Gastroesophageal sphincter (tissue), 4 donors: ENCODE measurements at regions not wholly inside any gene's neighbourhood (a gene's known extent, or its start where the extent isn't known, plus 50 kb on each side); places are given as distances from the start of the nearest gene placed in this dataset.

Source experiments
- ATAC-seq: fragments of 150-250 bp; one replicate; pipeline ENCODE4 v1.9.1; 2016; ENCODE audit warnings: mild to moderate bottlenecking, moderate library complexity
- H3K27ac ChIP-seq, 4 donors: fragments of 200-600 bp; sonication (generic) in 3 of 4; 1 replicate in 3 of 4; 2 replicates in 1 of 4; pipeline ENCODE4 v1.5.1; 2016 to 2019
- H3K27me3 ChIP-seq: fragments of 200-600 bp; sonication (generic); one replicate; pipeline ENCODE4 v1.5.1; 2019
- H3K36me3 ChIP-seq, 2 donors: fragments of 200-600 bp; sonication (generic); one replicate each; pipeline ENCODE4 v1.5.1; 2019; ENCODE audit warnings: control low read depth in 1 of 2
- H3K4me1 ChIP-seq, 3 donors: fragments of 200-600 bp; sonication (generic); 1 replicate in 2 of 3; 2 replicates in 1 of 3; pipeline ENCODE4 v1.5.1; 2016 to 2019; ENCODE audit warnings: control low read depth in 2 of 3
- H3K4me3 ChIP-seq, 2 donors: fragments of 200-600 bp; sonication (generic); one replicate each; pipeline ENCODE4 v1.5.1; 2019; ENCODE audit warnings: mild to moderate bottlenecking in 1 of 2, moderate library complexity in 1 of 2
- H3K9me3 ChIP-seq, 3 donors: fragments of 200-600 bp; sonication (generic); one replicate each; pipeline ENCODE4 v1.5.1; 2017 to 2019; ENCODE audit warnings: control low read depth in 2 of 3
- CTCF ChIP-seq, 4 experiments: fragments of 200-600 bp in 2 of 4; fragments of 450-650 bp in 2 of 4; sonication (generic) in 1 of 4; IDR thresholded peaks; one replicate each; pipeline ENCODE4 v1.5.1; 2017 to 2019; ENCODE audit warnings: antibody characterized with exemption in 4 of 4, mild to moderate bottlenecking in 2 of 4, moderate library complexity in 2 of 4
- EP300 ChIP-seq: sonication (generic); formaldehyde crosslinking; IDR thresholded peaks from one replicate; pipeline ENCODE4 v1.6.1; 2017; ENCODE audit warnings: antibody characterized with exemption, mild to moderate bottlenecking
- POLR2A ChIP-seq, 2 donors: fragments of 450-650 bp; IDR thresholded peaks; one replicate each; pipeline ENCODE4 v1.6.1; 2017; ENCODE audit warnings: antibody characterized with exemption in 2 of 2, mild to moderate bottlenecking in 2 of 2, moderate library complexity in 1 of 2
- POLR2AphosphoS5 ChIP-seq: sonication (generic); formaldehyde crosslinking; IDR thresholded peaks from one replicate; pipeline ENCODE4 v1.6.1; 2017; ENCODE audit warnings: antibody characterized with exemption
- WGBS, 2 donors: methylation state at CpG; one replicate each; pipeline ENCODE4 v1.1.5; 2018; ENCODE audit warnings: low coverage in 1 of 2; 5-methylcytosine and 5-hydroxymethylcytosine counted together

- 35 to 62% methylated on average over 5 to 7 of the region's 10 CpGs for WGBS, 2 donors
- Histone ChIP-seq H3K4me3 (no peak overlapping the region), H3K27ac (no peak overlapping the region), H3K27me3 (no peaks in the 10 kb centered on the region), H3K9me3 (no peaks in the 10 kb centered on the region), H3K36me3 (no peaks in the 10 kb centered on the region), H3K4me1 (peaks cover 0 to 27% (median 0%) of the 10 kb centered on the region in 3 donors)
- no peak for ATAC-seq
- no peak for TF ChIP-seq POLR2A (IDR thresholded peaks at IDR 0.05)
- TF ChIP-seq CTCF (IDR thresholded peaks at IDR 0.05) = no peak
- no peak for TF ChIP-seq EP300
- TF ChIP-seq POLR2AphosphoS5 = no peak
Measured at GRCh38 chr20:17882834-17883591, 85.6 kb downstream of the SNX5 start.

- H3K27ac ChIP-seq = no peak overlapping the region
- no peak for TF ChIP-seq CTCF (IDR thresholded peaks at IDR 0.05)
- no peak for TF ChIP-seq POLR2AphosphoS5
- no peak for TF ChIP-seq POLR2A (IDR thresholded peaks at IDR 0.05)
- TF ChIP-seq EP300 = no peak
- H3K9me3 ChIP-seq = no peaks in the 10 kb centered on the region
- no peaks in the 10 kb centered on the region for H3K27me3 ChIP-seq
- peaks cover 0 to 27% (median 0%) of the 10 kb centered on the region in 3 donors for H3K4me1 ChIP-seq
- no peak for ATAC-seq
- H3K36me3 ChIP-seq = no peaks in the 10 kb centered on the region
- no peak overlapping the region for H3K4me3 ChIP-seq
- 53 to 58% methylated on average over 2 to 6 of the region's 17 CpGs for WGBS, 2 donors
Measured at GRCh38 chr20:17882065-17882833, 86.3 kb downstream of the SNX5 start.

DNA sequence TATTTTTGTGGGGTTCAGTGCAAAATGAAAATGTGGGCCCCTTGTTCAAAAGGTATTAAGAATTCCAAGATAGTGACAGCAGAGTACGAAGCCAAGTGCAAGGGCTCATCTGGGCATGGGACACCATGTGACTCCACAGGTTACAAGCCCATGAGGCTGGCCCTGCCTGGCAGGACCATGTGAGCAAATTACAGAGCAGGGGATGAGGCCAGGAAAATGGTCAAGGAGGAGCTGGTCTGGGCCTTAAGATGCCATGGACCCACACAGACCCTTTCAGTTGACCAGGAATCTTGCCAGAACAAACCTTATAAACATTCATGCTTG lies 86.9 kb downstream of the SNX5 start:
- H3K27ac ChIP-seq = no peak overlapping the region
- TF ChIP-seq EP300 (no peak), POLR2AphosphoS5 (no peak), CTCF (IDR thresholded peaks at IDR 0.05) (no peak), POLR2A (IDR thresholded peaks at IDR 0.05) (no peak)
- ATAC-seq = no peak
- H3K4me3 ChIP-seq = no peak overlapping the region
- peaks cover 0 to 28% (median 0%) of the 10 kb centered on the region in 3 donors for H3K4me1 ChIP-seq
- H3K27me3 ChIP-seq = no peaks in the 10 kb centered on the region
- 80% methylated on average over 1 of the region's 1 CpG; no CpG with 5 or more reads in 1 of the 2 donors for WGBS, 2 donors
- H3K9me3 ChIP-seq = no peaks in the 10 kb centered on the region
- no peaks in the 10 kb centered on the region for H3K36me3 ChIP-seq

DNA sequence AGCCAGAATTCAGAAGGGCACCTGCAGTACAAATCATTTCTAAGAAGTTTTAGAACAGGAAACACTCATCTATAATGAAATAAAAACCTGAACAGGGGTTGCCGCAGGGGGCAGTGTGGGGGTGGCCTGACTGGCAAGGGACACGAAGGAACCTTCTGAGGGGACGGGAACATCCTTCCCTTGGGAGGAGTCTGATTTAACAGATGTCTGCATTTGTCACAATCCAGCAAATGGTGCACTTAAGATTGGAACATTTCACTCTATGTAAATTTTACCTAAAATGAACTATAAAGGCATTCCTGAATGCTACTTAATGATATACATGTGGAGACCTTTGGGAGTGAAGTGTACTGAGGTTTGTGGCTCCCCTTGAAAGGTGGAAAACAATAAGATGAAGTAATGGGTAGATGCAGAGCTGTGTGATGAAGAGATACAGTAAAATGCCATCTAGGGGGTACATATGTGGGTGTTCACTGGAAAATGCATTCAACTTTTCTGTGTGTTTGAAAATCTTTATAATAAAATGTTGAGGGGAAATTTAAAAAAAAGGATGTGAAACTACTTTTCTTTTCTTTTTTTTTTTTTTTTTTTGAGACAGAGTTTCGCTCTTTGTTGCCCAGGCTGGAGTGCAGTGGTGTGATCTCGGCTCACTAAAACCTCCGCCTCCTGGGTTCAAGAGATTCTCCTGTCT lies 89.5 kb downstream of the SNX5 start:
- no peaks in the 10 kb centered on the region for H3K9me3 ChIP-seq
- H3K4me3 ChIP-seq = no peak overlapping the region
- no peaks in the 10 kb centered on the region for H3K36me3 ChIP-seq
- 57 to 68% methylated on average over 5 to 6 of the region's 6 CpGs for WGBS, 2 donors
- ATAC-seq = no peak
- H3K4me1 ChIP-seq = peaks cover 9 to 38% (median 23%) of the 10 kb centered on the region in 3 donors
- H3K27me3 ChIP-seq = no peaks in the 10 kb centered on the region
- no peak overlapping the region for H3K27ac ChIP-seq
- TF ChIP-seq POLR2AphosphoS5 = no peak
- TF ChIP-seq EP300 = no peak
- no peak for TF ChIP-seq CTCF (IDR thresholded peaks at IDR 0.05)
- no peak for TF ChIP-seq POLR2A (IDR thresholded peaks at IDR 0.05)
